ENCODE measurements at regions not wholly inside any gene's neighbourhood (a gene's known extent, or its start where the extent isn't known, plus 50 kb on each side); places are given as distances from the start of the nearest gene placed in this dataset.
"Not testable (repeated sequence)": the region's sequence is repeated elsewhere in the genome, so short reads cannot be mapped to it uniquely, and the experiment has no call there.

DNA sequence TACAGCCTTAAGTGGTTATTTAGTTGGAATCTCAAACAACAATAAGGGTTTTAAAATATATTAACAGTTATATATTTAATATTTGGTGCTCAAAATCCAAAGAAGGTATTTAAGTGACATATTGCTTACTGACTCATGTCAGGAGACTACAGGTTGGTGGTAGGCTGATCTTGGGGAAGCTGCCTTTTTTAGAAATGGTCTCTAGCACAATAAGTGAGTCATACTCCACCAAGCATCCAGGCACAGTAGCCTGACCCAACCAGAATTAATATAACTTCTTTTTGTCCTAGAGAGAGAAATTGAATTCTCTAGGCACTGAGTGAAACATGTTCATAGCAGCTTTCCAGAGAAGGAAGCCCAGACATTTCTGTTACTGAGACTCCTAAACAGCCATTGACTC is 868.5 kb upstream of the TENM4 start:
- H3K27ac ChIP-seq (ENCODE audit: low read depth, low read length), result no peak overlapping the region

DNA sequence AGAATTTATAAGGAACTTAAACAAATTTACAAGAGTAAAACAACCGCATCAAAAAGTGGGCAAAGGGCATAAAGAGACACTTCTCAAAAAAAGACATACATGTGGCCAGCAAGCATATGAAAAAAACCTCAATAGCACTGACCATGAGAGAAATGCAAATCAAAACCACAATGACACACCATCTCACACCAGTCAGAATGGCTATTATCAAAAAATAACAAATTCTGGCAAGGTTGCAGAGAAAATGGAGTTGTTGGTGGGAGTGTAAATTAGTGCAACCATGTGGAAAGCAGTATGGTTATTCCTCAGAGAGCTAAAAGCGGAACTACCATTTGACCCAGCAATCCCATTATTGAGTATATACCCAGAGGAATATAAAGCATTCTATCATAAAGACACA is 866.8 kb upstream of the TENM4 start:
- 87 to 95% (median 88%) methylated on average over 2 of the region's 2 CpGs for WGBS, 3 donors

DNA sequence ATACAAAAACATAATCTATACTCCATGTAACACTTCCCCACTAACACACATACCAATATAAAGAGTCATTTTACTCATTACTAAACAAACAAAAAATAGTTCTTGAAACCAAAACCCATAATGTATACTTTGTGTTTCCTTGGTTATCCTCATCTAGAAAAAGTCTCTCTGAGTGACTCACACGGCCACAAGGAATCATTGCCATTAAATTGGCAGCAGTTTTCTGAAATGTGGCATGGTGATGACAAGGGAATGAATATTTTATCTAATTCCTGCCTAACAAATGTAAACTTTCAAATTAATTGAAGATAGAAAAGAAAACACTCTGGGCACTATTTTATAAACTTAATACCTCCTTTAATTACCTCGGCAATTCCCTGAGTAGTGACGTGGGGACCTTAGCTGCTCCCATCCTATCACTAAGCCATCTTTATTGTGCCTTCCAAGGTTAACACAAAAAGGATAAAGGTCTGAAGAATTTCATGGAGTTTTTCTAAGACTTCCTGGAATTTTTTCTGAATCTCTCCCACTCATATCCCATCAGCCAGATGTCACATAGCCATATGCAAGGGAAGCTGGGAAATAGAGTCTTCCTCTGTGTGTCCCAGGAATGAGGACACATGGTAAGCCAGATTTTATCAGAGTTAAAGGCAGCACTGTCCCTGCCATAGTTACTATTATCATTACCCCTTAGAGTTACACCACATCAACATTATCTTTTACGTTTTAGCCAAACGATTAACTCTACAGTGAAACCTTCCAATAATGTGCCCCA is 857.2 kb upstream of the TENM4 start:
- 66 to 74% (median 72%) methylated on average over 5 of the region's 5 CpGs for WGBS, 3 donors
- no peak overlapping the region for H3K27ac ChIP-seq (ENCODE audit: low read depth, low read length)

More for the DNA sequence above, 866.8 kb upstream of the TENM4 start:
- no peak overlapping the region for H3K27ac ChIP-seq (ENCODE audit: low read depth, low read length)

DNA sequence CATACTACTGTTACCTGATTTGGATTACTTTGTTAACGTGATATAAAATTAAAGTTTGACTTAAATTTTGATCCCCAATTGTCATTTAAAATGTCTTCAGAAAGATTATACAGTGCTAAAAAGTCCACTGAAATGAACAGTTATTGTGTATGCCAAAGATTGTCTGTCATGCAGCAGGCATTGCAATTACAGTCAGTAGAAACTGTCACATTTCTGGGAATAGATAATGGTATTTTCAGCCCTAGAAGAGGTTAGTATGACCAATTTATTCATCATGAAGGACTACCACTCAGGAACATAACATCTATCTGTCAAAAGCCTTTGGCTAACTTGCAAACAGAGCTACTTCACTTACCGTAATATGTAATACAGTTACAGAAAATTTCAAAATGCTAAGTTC is 852.5 kb upstream of the TENM4 start:
- WGBS, 3 donors, result 85 to 87% (median 85%) methylated on average over 2 of the region's 2 CpGs
- no peak overlapping the region for H3K27ac ChIP-seq (ENCODE audit: low read depth, low read length)

DNA sequence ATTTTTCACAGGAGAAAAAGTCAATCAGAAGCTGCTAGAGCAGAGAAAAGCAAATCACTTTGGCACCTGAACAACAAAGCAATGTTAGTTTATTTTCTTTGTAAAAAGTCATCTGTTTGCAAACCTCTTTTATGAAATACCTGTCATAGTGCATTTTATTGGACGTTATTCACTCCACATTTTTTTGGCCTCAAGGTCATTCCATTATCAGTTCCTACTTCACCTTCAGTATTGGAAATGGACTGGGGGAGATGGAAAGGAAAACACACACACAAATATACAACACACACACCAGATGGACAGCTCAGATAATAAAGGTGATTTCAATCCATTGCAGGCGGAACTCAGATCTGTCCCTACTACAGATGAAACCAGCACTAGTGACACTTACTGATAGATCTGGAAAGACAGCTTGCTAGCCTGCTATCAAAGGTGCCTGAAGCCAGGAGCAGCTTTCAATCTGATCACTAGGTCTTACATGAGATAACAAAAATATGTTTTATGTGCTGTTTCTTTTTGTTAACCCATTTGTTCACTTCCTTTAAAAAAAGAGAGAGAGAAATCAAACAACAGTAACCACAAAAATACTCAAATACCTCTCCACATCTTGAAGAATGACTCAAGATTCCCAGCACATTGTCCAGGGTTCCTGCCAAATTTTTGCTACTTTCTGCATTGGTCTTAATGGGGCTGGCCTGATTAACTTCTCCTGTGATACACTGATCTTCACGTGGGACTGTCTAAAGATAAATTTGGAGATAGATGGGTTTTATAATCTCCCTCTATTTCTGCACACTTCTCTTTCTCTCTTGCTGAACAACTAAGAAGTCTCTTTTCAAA is 844.3 kb upstream of the TENM4 start:
- 42 to 64% (median 61%) methylated on average over 3 of the region's 3 CpGs for WGBS, 3 donors
- H3K27ac ChIP-seq (ENCODE audit: low read depth, low read length), result no peak overlapping the region

DNA sequence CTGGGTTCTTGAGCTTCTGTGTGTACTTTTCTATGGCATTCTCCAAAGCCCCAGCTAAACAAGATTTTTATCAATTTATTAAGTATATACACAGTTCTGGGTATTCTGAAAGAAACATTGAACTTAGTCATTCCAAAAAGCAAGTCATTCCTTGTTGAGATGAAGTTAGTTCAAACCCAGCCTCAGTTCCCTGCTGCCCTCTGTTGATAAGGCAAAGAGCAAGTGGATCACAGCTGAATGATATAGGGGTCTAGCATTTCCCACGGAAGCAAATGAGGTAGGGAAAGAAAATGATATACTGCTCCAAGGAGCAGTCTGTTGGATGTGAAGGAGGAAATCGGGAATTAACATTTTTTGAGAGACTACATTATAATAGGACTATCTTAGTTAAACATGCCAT is 841.8 kb upstream of the TENM4 start:
- 58 to 60% (median 59%) methylated on average over 2 of the region's 2 CpGs for WGBS, 3 donors
- H3K27ac ChIP-seq (ENCODE audit: low read depth, low read length), result no peak overlapping the region

DNA sequence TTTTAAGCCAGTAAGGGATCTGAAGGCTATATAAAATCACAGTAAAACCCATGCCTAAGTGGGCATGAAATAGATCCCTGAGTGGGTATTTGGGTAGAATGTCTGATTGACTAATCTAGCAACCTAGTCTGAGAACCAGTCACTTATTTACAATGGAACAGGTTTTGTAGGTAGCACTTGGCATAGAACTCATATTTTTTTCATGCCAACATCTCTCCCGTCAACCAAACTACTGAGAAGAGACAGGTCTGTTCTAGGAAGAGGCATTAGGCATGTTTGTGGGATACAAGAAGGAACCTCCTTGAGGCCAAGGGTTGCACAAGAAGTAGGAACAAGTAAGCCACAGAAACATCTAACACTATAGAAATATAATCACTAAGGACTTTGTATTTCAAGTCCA is 840.4 kb upstream of the TENM4 start:
- no peak overlapping the region for H3K27ac ChIP-seq (ENCODE audit: low read depth, low read length)
- 10 to 77% (median 59%) methylated on average over 1 of the region's 1 CpG for WGBS, 3 donors

DNA sequence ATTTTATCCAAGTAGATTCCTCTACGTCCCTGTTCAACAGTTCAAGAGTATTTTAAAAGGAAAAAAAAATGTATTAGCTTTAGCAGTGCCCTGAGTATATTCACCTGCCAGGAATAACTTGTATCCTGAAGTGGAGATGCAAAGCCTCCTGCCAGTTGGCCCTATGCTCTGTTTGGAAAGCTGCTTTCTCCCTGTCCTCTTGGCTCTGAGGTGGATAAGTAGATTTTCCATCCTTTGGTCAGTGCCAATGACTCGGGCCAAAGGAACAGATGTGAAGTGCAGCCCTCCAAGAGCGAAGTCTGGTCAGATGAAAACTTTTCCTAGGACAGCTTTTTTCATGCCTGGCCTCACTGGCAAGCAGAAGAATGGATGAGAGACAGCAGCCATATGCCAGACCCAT is 839.9 kb upstream of the TENM4 start:
- 42 to 68% (median 47%) methylated on average over 3 of the region's 3 CpGs for WGBS, 3 donors
- H3K27ac ChIP-seq (ENCODE audit: low read depth, low read length), result no peak overlapping the region

DNA sequence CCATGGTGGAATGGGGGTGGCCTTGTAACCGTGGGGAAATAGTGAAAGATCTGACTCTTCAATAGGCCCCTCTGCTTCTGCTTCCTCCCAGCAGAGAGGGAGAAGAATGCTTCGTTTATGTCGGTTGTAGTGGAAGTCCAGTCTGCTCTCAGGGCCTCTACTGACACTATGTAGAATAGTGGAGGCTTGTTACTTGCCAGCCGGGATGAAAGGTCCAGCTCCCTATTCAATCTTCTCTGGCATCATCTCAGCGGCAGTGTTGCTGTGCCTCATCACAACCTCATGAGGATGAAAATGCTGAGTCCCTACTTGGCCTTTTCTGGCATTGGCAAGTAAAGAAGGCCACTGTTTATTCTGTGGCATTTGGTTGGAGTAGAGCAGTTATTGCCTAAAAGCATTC is 820.9 kb upstream of the TENM4 start:
- no peak overlapping the region for H3K27ac ChIP-seq (ENCODE audit: low read depth, low read length)
- WGBS, 3 donors, result 70 to 85% (median 75%) methylated on average over 5 of the region's 5 CpGs

DNA sequence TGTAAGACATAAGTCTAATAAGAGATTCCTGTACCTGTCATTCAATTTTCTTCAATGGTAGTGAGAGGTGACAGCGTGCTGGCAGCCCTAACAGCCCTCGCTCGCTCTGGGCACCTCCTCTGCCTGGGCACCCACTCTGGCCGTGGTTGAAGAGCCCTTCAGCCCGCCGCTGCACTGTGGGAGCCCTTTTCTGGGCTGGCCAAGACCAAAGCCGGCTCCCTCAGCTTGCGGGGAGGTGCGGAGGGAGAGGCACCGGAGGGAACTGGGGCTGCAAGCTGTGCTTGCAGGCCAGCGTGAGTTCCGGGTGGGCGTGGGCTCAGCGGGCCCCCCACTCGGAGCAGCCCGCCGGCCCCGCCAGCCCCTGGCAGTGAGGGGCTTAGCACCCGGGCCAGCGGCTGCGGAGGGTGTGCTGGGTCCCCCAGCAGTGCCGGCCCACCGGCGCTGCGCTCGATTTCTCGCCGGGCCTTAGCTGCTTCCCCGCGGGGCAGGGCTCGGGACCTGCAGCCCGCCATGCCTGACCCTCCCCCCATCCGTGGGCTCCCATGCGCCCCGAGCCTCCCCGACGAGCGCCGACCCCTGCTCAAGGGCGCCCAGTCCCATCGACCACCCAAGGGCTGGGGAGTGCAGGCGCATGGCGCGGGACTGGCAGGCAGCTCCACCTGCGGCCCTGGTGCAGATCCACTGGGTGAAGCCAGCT is 816.6 kb upstream of the TENM4 start:
- 89 to 92% (median 90%) methylated on average over 29 to 44 of the region's 45 CpGs for WGBS, 3 donors
- not testable (repeated sequence) for H3K27ac ChIP-seq (ENCODE audit: low read depth, low read length)

DNA sequence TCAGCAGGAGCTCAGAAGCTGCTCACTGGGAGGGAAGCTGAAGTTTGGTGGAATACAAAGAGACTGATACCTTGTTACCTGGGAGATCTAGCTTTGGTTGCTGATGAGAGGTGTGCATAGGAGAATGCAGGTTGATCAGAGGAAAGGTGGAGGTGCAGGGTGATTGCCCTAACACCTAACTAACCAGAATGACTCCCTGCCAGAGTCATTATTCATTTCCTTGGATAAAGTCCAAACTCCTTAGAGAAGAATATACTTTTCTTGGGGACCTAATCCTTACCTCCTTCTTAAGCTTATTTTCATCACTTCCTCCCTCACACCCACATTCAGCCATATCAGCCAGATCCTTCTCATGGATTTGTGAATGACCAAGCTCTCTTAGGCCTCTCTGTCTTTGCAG is 814.2 kb upstream of the TENM4 start:
- H3K27ac ChIP-seq (ENCODE audit: low read depth, low read length), result no peak overlapping the region

DNA sequence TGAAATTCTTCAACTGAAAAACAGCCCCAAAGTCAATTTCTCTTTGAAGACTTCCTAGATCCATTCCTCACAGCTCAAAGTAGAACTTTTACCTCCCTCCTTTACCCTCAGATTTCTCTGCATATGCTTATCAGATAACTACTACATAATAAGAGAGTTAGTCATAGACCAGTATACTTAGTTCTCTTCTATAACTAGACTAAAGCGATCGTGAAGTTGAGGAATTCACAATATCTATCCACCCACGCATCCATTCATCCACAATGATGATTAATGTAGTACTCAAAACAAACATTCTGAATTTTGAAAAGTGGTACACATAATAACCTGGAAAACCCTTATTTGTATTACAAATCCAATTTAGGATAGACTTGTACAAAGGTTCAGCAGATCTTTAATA is 800.9 kb upstream of the TENM4 start:
- no peak overlapping the region for H3K27ac ChIP-seq (ENCODE audit: low read depth, low read length)
- 75 to 84% (median 80%) methylated on average over 3 of the region's 3 CpGs for WGBS, 3 donors

DNA sequence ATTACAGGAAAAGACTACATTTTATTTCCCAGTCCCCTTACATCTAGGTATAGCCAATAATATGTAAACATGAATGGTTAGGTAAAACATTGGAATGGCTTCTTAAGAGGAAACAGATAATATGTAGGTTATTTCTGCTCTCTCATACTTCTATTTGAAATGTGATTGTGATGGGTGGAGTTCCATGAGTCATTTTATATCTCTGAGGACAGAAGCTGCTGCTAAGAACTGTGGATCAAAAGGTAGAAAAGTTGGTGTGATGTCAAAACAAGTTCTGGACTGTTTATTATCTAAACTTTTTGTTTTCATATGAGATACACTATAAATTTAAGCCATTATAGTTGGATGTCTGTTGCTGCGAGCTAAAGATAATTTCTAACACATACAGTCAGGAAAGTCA is 799.4 kb upstream of the TENM4 start:
- no peak overlapping the region for H3K27ac ChIP-seq (ENCODE audit: low read depth, low read length)
- 38 to 75% (median 74%) methylated on average over 1 of the region's 1 CpG for WGBS, 3 donors

DNA sequence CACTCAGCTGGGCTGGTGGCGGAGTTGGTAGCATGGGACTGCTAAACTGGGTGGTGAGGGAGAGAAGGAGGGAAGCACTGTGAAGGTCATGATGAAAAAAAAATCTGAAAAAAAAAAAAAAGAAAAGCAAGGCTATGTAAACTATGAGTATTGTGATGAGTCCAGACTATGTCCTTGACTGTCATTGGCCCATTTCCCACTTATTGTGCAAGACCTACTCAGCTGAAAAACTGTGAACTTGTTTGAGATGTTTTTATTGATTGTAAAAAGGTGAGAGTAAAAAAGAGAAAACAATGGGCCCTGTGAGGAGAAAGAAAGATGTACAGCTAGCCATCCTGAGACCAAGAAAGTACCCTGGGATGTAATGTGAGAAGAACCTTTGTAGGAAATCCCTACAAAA is 798.4 kb upstream of the TENM4 start:
- no peak overlapping the region for H3K27ac ChIP-seq (ENCODE audit: low read depth, low read length)
- 85 to 96% (median 87%) methylated on average over 1 of the region's 1 CpG for WGBS, 3 donors

DNA sequence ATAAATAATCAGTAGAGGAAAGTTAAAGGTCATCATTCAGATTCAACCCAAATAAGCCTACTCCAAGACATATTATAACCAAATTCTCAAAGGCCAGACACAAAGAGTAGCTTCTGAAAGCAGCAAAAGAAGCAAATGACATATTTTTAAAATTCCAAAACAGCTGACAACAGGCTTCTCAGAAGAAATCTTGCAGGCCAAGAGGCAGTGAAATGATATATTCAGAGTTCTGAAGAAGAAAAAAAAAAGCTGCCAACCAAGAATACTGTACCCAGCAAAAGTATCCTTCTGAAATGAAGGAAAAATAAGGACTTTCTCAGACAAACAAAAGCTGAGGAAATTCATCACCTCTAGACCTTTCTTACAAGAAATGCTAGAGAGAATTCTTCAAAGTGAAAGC is 787.1 kb upstream of the TENM4 start:
- no peak overlapping the region for H3K27ac ChIP-seq (ENCODE audit: low read depth, low read length)

DNA sequence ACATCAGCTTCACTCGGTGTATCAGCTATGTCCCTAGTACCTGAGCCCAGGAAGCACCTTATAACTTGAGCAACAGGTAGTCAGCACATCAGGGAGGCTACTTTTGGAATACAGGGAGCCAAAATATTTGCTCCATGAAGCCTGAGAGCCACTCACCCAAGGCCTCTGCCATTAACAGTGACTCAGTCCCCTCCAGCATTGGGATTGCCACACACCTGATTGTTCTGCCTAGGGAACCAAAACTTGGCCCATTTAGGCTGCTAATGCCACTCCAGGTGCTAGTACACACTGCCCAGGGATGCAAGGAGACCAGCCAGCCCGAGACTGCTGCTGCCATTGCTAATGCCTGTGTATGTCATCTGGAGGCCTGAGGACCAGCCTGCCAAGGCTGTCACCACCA is 773.6 kb upstream of the TENM4 start:
- 72 to 79% (median 74%) methylated on average over 2 of the region's 2 CpGs for WGBS, 3 donors
- H3K27ac ChIP-seq (ENCODE audit: low read depth, low read length), result no peak overlapping the region

DNA sequence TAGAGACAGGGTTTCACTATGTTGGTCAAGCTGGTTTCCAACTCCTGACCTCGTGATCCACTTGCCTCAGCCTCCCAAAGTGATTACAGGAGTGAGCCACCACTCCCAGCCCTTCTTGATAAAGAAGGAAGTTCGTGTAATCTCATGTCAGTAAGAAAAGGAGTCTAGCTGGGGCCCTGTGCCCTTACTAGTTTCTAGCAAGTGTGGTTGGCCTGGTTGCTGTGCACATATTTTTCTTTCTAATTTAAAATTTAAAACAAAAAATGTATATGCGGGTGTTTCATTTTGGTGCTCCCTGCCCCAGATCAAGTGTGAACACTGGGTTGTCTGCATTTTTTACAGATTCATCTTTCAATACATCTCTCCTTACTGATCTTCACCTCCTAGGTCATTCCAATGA is 770.8 kb upstream of the TENM4 start:
- WGBS, 3 donors, result 55 to 58% (median 58%) methylated on average over 3 of the region's 3 CpGs

DNA sequence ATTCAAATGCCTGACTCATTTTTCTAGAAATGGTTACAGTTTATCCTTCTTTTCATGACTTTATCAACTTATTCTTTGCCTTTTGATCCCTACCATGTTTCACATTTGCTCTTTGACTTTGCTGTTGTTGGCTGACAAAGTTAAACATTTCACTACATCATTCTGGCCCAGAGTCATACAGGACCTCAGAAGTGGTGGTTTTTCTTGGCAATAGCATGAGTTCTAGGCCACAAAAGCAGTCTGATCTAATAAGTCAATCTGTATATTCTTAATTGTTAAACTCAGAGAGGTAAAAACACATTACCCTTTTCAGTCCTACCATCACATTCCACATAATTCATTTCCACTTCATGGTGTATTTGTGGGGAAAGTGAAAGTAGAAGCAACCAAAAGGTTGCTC is 763.2 kb upstream of the TENM4 start:
- no peak overlapping the region for H3K27ac ChIP-seq (ENCODE audit: low read depth, low read length)

More for the DNA sequence above, 770.8 kb upstream of the TENM4 start:
- no peak overlapping the region for H3K27ac ChIP-seq (ENCODE audit: low read depth, low read length)

DNA sequence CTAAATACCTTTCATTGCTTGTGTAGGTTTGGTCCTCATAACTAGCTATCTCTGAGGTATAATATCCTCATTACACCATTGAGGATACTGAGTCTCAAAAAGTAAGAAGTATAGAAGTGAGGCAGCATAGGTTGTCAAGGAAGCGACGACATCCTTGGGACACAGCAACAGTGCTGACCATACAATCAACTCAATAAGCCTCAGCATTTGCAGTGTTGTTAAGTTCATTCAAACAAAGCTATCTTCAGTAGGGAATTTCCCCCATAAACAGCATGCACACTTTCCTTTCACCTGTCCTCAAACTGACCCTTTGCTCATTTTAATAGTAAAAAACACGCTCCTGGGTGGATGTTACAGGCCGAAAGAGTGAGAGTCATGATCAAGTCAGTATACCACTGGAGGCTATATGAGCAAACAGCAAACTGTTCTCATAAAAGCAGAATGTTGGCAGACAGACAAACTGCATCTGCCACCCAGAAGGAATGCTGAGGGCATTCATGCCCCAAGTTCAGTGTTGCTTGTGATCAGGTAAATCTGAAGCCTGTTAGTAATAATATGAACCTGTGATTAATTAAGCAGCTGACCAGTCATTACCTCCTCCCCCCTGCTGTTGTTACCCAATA is 756.2 kb upstream of the TENM4 start:
- no peak overlapping the region for H3K27ac ChIP-seq (ENCODE audit: low read depth, low read length)
- 86 to 88% (median 86%) methylated on average over 4 of the region's 4 CpGs for WGBS, 3 donors

All from adipose tissue (tissue), 3 donors.